ENCODE measurements at regions not wholly inside any gene's neighbourhood (a gene's known extent, or its start where the extent isn't known, plus 50 kb on each side); places are given as distances from the start of the nearest gene placed in this dataset.

DNA sequence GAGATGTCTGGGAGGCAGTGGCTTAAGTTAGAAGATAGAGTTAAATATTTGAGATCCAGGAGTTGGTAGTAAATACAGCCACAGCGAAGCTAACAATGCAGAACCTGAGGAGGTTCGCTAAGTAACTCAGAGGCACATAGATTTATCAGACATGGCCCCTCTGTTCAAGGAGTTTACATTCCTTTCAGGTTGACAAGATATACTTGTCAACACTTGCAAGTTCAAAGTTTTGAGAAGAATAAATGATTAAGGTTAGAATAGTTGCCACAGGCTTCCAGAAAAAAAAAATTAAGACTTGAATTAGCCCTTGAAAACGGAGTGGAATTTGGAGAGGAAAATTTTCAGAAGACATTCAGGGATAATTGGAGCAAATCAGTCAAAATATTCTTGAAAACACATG, 658.3 kb upstream of the WWC1 start:
- TF ChIP-seq, protein P1, sequence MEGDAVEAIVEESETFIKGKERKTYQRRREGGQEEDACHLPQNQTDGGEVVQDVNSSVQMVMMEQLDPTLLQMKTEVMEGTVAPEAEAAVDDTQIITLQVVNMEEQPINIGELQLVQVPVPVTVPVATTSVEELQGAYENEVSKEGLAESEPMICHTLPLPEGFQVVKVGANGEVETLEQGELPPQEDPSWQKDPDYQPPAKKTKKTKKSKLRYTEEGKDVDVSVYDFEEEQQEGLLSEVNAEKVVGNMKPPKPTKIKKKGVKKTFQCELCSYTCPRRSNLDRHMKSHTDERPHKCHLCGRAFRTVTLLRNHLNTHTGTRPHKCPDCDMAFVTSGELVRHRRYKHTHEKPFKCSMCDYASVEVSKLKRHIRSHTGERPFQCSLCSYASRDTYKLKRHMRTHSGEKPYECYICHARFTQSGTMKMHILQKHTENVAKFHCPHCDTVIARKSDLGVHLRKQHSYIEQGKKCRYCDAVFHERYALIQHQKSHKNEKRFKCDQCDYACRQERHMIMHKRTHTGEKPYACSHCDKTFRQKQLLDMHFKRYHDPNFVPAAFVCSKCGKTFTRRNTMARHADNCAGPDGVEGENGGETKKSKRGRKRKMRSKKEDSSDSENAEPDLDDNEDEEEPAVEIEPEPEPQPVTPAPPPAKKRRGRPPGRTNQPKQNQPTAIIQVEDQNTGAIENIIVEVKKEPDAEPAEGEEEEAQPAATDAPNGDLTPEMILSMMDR (conservative IDR thresholded peaks at IDR 0.05; ENCODE audit: low read length) = no peak
- no peak for TF ChIP-seq EZH2phosphoT487 (IDR thresholded peaks at IDR 0.05; ENCODE audit: borderline replicate concordance, low read depth, low read length)
